ENCODE measurements at regions not wholly inside any gene's neighbourhood (a gene's known extent, or its start where the extent isn't known, plus 50 kb on each side); places are given as distances from the start of the nearest gene placed in this dataset.
"Not testable (repeated sequence)": the region's sequence is repeated elsewhere in the genome, so short reads cannot be mapped to it uniquely, and the experiment has no call there.

DNA sequence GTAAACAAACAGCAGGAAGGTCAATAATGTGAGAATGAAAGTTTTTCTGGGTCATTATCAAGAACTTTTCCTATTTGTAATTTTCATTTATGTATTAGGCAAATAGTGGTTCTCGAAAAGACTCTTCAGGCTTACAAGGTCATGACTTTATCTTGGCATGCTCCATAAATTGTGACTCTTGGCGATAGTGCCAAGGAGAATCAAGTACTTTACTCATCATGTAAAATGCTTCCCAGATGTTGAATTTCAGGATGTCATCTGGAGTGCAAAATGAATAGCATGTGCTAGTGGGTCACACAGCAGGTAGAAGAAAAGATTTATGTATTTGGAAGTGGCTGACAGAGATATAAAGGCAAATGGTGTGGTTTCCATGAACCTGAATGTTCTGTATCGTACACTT lies 1492.7 kb upstream of the PCDH20 start:
- no peak for DNase-seq (ENCODE audit: low read depth in 2 of 2)

DNA sequence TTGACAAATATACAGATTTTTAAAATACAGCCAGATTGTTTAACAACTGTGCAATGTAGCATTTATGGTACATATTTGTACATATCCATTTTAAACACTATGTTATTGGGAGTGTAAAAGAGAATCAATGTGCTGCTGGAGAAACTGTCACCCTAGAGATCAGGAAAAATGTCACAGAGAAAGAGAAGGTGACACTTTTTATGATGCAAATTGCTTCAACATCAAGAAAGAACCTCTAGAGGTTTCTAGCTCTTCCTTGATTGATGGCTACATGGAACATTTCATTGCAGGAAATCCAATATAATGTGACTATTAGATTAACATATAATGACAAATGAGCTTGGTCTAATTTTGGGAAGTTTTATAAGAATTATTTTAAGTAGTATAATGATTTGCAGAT lies 1491.2 kb upstream of the PCDH20 start:
- no peak for DNase-seq (ENCODE audit: low read depth in 2 of 2)

DNA sequence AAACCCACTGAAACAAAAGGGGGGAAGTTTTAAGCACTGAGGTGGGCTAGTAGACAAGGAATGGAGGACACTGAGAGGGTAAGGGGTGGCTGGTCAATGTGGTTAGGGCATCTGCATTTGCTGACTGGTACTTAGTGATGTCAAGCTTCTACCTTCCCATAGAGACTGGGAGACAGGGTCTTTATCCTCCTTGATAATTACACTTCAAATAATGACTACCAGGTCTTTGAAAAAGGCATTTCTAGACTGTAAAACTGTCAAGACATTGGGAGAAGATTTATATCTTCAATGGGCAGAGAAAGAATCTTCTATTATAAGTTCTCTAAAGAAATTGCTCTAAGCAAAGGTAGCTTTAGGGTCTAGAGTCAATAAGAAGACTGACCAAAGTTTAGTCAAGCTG lies 1490.8 kb upstream of the PCDH20 start:
- no peak for DNase-seq (ENCODE audit: low read depth in 2 of 2)

DNA sequence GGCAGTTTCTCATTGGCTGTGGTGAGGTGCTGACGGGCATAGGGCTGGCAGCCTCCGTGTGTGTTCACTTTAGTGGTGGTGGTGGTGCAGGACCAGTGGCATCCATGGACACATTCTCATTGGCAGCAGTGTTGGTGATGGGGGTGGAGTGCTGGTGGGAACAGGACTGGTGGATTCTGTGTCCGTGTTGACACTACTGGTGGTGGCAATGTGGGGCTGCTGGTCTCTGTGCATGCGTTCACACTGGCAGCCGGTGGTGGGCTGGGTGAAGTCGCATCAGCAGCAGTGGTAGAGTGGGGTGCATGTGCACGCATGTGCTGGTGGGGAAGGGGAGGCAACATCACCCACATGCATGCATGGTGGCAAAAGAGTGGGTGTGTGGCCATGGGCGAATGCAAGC lies 1471.4 kb upstream of the PCDH20 start:
- DNase-seq (ENCODE audit: low read depth in 2 of 2), result no peak

DNA sequence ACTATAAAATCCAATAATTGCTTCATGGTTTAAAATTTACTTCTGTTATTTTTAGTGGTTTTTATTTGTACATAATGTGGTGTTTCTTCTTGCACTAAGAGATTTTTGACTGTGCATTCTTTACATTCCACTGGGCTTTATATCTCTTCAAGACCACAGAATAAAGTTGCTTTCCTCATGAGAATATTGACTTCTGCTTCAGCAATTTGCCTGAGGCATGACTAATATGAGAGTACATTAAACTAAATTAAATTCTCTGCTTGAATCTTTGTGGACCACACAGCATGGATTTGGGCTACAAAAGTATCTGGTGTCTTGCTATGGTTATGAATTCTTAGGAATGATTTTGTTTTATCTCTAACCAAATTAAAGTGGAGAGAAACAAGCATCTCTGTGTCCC lies 1463.4 kb upstream of the PCDH20 start:
- DNase-seq (ENCODE audit: low read depth in 2 of 2), result no peak

DNA sequence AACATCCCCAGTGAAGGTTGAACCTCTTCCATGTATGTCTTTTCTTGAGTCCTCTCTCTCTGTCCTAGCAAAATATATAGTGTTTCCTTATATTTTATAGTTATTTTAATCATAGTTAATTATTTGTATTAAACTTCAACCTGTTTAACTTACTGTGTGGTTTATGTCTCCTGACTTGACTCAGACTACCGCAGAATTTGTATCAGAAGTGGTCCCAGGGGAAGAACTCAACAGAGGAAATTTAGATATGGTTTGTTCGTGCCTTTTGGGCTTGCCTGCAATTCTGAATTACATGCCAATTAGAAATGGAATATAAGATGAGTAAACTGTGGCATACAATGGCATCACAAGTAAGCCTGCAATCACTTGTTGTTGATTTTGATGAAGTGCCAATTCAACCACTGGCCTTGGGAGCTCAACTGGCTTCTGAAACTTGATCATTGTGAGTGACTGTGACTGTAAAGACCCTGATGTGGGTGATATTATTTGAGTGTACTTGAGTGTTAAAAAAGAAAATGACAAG lies 1459.5 kb upstream of the PCDH20 start:
- DNase-seq (ENCODE audit: low read depth in 2 of 2), result no peak

DNA sequence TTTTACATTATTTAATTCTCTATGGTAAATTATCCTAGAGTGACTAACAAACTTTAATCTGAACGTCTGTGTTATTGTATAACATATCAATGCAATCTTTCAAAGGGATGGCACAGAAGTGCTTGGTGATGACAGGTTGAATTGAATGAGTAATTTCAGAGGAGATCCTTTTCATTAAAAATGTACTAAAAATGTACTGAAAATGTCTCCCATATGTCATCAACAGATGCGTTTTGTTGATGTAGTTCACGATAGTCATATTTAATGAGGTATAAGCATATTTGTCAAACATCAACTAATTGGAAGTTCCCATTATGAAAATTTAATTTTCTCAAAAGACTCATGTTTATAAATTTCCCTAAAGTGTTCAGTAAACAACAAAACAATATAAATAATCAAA lies 1434.7 kb upstream of the PCDH20 start:
- DNase-seq (ENCODE audit: low read depth in 2 of 2), result no peak

DNA sequence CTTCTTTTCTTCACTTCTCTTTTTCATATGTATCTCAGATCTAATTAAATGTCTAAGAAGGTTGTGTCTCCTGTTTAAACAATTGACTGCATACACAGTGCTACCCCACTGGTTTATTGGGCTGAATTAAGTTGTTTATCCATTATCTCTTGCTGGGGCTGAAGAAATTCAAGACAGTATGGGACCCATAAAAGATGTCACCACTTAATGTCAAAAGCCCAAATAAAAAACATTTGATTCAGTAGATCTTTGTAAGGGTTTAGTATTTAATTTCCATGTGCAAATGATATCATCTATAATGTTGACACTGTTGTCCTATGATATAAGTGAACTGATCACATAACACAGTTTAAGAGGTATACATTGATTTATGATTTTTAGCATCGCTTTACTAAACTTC lies 1431.9 kb upstream of the PCDH20 start:
- DNase-seq (ENCODE audit: low read depth in 2 of 2), result no peak

DNA sequence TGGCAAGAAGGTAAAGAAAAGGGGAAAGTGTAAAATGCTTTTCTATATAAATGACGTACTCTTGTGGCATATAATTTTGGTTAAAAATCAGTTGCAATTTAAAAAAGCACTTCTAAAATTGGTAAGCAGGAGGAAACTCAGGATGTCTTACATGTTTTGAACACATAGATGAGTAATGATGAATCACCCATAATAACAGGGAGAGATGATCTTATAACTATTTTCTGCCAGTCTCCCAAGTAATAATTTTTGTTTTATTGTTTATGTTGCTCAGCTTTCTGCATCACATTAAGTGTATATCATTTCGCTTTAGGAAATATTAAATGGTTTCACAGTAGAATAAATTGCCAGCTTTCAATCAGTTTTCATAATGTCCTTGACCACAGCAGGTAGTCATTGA lies 1430.7 kb upstream of the PCDH20 start:
- no peak for DNase-seq (ENCODE audit: low read depth in 2 of 2)

DNA sequence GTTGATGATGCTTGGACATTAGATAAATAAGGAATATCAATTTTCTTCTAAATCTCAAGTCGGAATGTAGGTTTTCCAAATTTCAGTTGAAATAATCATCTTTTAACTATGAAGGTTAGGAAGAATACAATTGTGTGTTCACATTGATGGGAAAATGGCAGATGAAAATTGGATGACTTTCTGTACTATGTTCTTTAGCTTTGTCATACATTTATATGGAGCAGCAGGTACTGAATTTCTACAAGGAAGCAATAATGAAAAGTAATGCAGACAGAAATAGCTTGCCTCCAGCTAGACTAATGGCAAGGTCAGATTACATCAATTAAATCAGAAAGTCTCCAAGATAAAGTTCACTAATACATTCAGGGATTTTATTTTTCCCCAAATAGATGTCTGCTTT lies 1423.7 kb upstream of the PCDH20 start:
- DNase-seq (ENCODE audit: low read depth in 2 of 2), result no peak

DNA sequence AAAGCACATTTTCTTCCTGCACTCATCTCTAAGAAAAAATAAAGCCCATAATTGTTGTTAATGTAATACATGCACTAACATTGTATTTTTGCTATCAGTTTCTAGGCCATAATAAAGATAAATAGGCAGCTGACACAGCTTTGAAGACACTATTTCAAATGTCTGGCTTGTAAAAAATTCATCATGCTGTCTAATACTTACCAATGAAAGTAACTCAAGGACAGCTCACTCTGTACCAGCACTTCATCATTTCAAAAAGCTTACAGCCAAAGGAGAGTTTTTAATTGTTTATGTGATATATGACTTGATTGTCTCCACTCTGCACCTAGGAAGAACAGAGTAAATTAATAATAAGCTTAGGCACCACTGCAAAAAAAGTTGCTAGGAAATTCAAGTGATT lies 1423.3 kb upstream of the PCDH20 start:
- DNase-seq (ENCODE audit: low read depth in 2 of 2), result no peak

DNA sequence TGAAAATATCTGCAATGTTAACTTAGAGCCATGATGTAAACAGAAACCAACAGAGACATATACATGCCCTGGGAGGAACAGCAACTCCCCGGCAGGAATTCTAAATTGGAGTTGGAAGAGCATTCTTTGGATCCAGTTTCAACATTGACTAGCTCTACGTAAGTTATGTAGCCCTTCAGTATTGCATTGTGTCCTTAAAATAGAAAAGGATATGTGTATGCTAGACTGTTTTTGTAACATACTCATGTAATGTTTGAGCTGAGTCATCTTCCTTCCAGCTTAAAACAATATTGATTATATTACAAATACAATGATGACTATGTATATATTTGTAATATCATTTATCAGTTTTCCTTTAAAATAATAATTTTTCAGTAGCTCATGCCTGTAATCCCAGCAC lies 1422.2 kb upstream of the PCDH20 start:
- no peak for DNase-seq (ENCODE audit: low read depth in 2 of 2)

DNA sequence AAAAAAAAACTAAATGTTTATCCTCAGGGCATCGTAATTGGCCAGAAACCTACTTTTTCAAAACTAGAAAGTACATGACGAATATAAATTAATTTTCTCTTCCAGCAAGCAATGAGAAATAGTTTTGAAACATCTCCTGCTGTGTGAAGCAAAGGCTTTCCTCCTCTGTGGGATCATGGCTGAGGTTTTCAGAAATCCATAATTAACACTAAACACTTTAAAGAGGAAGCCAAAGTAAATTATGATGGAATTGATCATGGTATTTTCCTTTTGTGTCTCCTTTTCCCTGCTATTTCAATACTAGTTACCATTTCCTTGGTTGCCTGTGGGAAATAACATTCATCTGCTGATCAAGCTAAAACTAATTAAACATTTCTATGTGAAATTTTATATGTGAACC lies 1413.8 kb upstream of the PCDH20 start:
- no peak for DNase-seq (ENCODE audit: low read depth in 2 of 2)

DNA sequence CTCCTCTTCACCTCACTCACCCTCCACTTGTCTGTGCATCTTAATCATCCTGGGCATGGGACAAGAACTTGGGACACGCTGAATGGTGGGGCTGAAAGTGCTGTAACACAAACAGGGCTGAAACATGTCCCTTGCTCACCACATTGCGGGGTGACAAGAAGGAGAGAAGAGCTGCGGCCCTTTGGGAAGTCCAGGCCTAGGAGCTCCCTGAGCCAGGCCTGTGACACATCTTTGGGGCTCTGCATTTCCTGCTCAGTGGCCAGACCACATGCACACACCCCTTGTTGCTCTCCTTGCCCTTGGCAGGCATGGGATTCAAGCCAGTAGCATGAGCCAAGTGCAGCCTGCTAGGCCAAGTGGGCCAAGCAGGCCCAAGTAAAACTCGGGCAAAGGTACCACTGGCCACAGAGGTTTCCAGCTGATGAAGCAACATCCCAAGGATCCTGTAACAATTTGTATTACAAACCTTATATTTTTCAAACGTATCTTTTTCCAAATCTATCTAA lies 1384.3 kb upstream of the PCDH20 start:
- DNase-seq (ENCODE audit: low read depth in 2 of 2), result no peak

DNA sequence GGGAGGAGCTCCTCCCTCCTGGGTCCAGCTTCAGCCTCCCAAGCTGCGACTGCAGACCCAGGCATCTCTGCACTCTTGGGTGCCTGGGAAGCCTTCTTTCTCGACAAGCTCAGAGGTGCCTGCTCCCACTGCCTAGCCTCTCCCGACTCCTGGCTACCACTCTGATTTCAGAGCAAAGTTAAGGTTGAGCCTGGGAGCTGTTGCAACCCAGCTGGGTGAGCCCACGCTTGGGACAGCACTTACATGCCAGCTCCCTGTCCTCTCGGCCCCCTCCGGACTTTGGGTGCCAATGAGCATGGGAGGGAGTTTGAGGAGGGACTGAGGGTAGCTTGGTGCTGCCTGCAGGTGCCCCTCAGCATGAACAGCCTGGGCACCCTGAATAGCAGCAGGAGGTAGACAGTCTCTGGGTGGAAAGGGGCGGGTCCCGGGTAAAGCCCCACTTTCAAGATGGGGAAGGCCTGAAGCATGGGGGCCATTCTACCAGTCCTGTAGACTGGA lies 1383.4 kb upstream of the PCDH20 start:
- no peak for DNase-seq (ENCODE audit: low read depth in 2 of 2)

DNA sequence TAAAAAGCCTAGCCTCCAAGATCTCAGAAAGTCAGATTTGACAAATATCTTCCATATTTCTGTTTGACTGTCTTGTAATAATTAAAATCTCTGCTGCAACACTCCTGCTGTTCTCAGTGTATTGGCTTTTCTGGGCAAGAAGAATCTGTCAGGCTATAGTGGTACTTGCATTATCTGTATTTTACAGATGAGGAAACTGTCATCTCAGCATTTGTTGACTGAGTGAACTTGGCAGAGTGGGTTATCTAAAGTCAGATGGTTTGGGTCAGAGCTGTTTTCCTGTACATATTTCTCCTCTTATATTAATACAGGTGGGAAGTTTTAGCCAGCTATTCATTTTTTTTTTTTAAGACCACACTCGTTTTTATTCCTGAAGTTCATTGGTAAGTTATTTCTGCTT lies 1378.2 kb upstream of the PCDH20 start:
- no peak for DNase-seq (ENCODE audit: low read depth in 2 of 2)

DNA sequence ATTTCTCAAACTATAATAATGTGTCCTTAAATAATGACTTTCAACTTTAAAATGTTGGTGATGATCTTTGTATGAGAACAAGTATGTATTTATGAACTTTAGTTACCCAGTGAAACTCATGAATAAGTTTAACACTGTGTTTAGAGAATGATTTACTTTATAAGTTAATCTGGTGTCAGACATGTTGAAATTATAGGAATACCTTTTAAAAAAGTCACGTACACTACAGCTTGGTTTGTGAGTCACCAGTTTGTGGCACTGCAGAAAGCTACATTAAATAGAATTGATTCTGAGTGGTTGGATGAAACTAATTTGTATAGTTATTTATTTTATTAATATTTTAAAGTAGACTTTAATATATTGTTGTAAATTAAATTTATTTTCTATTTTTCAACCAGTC lies 1366.2 kb upstream of the PCDH20 start:
- no peak for DNase-seq (ENCODE audit: low read depth in 2 of 2)

DNA sequence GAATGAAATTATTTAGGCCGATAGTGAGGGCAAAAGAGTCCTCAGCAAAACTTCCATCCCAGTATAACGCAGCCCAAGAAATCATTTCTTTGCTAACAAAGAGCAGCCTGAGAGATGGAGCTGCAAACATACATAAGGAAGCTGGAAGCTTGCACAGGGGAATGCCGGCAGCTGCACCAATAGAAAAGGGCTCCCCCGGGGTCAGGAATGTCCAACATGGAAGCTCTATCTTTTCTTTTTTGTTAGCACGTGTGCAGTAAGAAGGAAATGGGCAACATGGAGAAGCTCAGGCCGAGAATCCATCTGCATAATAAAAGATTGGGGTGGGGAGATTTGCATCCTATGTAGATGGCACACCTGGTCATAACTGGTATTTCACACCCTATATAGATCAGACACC lies 1363.5 kb upstream of the PCDH20 start:
- no peak for DNase-seq (ENCODE audit: low read depth in 2 of 2)

DNA sequence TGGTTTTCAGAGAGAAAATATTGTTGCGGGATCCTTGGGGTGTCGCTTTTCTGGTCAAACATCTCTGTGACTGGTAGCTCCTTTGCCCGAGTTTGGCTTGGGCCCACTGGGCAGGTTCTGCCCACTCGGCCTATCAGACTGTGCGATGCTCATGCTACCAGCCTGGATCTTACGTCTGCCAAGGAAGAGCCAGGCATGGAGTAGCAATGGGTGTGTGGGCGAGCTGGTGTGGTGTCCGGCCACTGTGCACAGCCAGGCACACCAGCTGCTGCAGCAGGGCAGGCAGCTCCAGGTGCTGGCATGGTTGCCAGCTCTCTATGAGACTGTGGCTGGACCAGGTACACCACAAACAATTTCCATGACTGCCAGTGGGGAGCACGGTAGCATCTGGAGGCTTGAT lies 1351.8 kb upstream of the PCDH20 start:
- no peak for DNase-seq (ENCODE audit: low read depth in 2 of 2)

DNA sequence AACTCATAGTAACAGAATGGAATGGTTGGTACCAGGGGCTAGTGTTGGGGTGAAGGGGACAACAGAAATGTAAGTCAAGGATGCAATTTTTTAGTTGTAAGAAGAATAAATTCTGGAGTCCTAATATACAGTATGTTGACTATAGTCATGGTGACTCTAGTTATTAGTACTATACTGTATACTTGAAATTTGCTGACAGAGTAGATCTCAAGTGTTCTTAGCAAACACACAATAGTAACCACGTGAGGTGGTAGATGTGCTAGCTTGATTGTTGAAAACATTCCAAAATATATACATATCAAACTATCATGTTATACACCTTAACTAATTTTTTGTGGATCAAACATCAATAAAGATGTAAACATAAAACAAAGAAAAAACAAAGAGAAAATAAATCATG lies 1345.1 kb upstream of the PCDH20 start:
- no peak for DNase-seq (ENCODE audit: low read depth in 2 of 2)

DNA sequence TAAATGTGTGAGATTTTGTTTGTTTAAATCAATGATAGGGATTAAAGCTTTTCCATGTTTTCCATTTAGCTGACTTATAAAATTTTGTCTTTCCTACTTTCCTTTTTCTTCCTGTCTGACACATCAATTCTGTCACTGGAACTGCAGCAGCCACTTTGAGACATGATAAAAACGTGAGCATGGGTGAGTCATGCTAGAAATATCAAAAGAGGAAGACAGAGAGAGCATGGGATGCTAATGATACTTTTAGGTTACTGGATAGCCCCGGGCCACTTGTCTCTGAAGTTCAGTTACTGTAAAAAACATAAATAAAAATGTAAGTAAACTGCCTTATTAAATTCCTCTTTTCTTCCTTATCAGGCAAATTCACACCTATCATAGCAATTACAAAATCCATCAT lies 1332.0 kb upstream of the PCDH20 start:
- no peak for DNase-seq (ENCODE audit: low read depth in 2 of 2)

DNA sequence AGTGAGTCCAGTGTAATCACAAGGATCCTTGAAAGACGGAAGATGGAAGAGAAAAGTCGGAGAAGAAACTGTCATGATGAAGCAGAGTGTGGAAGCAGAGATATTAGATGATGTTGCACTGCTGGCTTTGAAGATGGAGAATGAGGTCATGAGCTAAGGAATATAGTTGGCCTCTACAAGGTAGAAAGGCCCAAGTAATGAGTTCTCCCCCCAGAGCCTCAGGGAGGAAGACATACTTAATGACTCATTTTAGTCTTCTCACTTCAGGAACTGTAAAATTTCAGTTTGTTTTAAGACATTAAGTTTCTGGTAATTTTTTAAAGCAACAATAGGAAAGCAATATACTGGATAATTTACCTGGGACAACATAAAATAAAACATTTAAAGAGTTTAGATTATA lies 1331.5 kb upstream of the PCDH20 start:
- DNase-seq (ENCODE audit: low read depth in 2 of 2), result no peak

DNA sequence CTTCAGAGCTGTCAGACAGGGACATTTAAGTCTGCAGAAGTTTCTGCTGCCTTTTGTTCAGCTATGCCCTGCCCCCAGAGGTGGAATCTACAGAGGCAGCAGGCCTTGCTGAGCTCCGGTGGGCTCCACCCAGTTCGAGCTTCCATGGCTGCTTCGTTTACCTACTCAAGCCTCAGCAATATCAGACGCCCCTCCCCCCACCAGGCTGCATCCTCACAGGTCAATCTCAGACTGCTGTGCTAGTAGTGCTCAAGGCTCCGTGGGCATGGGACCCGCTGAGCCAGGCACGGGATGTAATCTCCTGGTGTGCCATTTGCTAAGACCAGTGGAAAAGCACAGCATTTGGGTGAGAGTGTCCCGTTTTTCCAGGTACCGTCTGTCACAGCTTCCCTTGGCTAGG lies 1314.1 kb upstream of the PCDH20 start:
- DNase-seq (ENCODE audit: low read depth in 2 of 2), result not testable (repeated sequence)

DNA sequence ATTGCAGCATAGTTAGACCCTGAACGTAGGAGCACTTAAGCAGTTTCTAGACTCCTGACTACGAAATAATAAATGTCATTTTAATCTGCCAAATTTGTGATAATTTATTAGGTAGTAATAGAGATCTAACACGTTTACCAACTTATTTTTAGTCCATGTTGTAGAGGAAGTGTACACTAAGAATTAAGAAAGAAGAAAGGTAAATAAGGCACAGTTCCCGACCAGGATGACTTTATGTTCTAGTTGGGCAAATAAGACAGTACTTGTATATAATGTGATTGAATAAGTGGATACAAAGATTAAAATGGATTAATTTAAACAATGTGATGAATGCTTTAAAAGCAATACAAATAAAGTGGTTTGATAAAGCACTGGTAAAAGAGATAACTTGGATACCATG lies 1306.2 kb upstream of the PCDH20 start:
- no peak for DNase-seq (ENCODE audit: low read depth in 2 of 2)
